ENCODE measurements at regions not wholly inside any gene's neighbourhood (a gene's known extent, or its start where the extent isn't known, plus 50 kb on each side); places are given as distances from the start of the nearest gene placed in this dataset.
"Not testable (repeated sequence)": the region's sequence is repeated elsewhere in the genome, so short reads cannot be mapped to it uniquely, and the experiment has no call there.

DNA sequence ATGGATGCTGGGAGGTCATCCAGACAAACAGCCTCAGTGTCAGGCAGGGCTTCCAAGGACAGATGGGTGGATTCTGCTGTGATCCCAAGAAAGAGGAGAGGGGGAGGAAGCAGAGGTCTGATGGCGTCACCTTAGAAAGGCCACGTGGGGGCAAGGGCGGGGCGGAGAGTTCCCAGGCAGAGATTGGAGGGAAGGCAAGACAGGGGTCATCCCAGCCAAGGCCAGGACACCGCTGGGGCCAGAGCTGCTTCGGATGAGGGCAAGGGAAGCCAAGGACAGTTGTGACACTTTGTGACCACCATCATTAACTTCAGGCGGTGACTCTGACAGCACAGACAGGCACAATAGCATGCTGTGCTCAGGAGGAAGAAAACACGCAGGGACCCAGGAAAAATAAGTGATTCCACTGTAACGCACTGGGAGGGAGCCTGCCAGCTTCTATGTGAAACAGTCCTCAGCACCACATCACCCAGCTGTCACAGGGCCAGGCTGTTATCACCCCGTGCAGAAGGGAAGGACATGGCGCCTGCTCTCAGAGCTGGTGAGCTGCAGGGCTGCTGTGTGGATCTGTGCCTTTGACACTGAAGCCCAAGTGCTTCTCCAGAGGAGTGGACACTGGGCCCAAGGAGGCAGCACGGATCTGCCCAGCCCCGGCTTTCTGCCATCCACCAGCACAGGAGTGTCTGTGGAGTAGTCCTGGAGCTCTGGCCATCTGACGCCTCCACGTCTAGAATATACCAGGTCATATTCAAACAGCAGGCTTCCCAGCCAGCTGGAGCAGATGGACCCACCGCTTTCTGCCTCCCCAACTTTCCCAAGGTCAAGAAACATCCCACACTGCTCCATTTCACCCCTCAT lies 204.1 kb downstream of the NDUFA10 start:
- no peak for DNase-seq (ENCODE audit: low read depth in 1 of 2, low spot score in 1 of 2)

DNA sequence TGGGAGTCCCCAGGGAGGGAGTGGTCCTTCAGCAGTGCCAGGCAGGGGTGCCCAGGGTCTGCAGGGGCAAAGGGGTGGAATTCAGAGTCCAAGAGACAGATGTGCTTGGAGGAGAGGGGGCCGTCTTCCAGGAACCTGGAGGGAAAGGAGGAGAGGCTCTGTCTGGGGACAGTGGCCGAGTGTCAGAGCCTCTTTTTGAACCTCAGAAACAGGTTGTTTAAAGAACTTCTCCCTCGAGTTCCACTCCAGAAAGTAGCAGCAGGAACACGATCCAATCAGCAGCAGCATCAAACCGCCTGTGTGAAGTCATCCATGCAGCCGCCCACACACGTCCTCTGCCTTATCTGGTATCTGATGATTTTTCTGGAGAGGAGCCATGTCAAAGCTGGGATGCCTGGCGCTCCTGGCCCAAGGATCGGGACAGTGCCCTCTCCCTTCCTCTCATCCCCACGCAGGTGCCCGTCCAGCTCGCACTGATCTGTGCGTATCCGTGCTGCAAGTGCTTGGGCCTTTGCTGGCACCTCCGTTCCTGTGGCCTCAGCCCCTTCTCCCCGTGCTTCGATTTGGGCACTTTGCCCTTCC lies 205.1 kb downstream of the NDUFA10 start:
- no peak for DNase-seq (ENCODE audit: low read depth in 1 of 2, low spot score in 1 of 2)

DNA sequence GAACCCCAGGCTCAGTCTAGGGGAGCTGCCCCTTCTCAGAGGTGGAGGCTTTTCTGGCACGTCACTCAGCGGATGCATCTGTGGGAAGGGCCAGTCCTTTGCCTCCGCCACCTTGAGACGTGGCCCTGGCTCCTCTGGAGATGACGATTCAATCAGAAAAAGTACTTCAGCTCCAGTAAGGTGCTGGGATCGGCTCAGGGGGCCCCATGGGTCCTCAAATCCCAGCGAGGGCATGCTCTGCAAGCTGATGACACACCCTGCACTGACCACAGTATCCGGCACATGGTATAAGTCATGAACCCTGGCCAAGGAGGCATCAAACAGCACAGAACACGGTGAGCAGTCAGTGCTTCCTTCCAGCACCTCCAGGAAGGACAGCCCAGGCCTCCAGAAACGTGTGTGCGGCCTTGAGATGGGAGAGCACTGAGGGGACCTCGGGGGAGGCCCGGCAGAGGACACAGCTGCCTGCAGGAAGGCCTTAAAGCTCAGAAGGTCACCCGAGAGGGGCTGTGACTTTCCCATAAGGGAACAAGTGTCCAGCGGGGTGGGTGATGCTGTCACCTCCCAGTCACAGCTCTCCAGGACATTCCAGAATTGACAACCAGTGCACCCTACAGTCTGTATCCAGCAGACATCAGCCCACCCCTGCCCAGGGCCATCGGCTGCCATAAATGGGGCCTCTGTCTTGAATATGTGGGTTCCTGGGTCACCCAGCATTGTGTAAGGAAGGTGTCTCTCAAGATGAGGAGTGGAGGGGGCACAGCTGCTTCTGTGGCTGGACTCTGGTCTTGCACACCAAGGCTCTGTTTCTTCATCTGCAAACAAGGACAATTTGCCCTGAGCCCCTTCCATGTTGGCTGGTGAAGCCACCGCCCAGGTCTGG lies 205.8 kb downstream of the NDUFA10 start:
- no peak for DNase-seq (ENCODE audit: low read depth in 1 of 2, low spot score in 1 of 2)

DNA sequence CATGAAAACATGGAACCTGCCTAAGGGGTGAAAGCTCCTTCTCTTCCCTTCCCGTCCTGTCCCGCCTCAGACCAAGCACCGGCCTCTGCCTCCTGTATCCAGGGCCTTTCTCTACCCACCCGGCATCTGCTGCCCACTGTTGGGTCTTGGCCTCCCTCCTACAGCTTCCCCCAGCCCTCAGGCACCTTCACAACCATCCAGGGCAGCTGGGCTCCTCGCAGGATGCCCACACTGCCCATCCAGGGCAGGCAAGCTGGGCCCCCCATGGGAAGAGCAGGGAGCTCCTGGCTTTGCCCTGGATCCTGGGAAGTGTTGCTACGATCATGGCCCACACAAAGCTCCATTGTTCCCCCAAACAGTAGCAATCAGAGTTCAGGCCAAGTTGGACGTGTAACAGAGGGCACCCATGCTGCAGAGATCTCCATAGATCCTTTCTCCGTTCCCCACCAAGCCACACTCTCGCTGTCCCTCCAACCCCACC lies 206.6 kb downstream of the NDUFA10 start:
- no peak for DNase-seq (ENCODE audit: low read depth in 1 of 2, low spot score in 1 of 2)

DNA sequence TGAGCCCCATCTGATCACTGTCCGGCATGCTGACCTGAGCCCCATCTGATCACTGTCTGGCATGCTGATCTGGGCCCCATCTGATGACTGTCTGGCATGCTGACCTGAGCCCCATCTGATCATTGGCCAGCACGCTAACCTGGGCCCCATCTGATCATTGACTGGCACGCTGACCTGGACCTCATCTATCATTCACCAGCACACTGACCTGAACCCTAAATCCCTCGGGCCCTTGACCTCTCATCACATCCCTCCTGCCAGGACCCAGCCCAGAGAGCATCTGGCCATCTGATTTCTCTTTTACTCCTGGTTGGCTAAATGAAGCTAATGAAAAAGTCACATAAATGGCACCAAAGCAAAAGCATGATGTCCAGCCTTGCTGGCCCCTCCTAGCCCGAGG lies 207.1 kb downstream of the NDUFA10 start:
- no peak for DNase-seq (ENCODE audit: low read depth in 1 of 2, low spot score in 1 of 2)

DNA sequence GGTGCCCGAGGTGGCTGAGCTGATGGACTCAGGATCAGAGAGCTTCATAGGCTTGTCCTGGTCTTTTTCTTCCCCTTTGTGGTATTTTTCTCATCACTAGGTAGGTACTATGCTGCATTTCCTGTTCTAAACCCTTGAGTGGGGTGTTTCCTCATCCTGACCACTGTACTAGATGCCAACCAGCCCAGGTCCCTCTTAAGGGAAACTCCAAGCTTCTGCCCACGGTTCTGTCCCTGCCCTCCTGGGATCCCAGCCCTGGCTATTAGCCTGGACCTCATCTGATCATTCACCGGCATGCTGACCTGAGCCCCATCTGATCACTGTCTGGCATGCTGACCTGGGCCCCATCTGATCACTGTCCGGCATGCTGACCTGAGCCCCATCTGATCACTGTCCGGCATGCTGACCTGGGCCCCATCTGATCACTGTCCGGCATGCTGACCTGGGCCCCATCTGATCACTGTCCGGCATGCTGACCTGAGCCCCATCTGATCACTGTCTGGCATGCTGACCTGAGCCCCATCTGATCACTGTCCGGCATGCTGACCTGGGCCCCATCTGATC lies 207.6 kb downstream of the NDUFA10 start:
- not testable (repeated sequence) for DNase-seq (ENCODE audit: low read depth in 1 of 2, low spot score in 1 of 2)

DNA sequence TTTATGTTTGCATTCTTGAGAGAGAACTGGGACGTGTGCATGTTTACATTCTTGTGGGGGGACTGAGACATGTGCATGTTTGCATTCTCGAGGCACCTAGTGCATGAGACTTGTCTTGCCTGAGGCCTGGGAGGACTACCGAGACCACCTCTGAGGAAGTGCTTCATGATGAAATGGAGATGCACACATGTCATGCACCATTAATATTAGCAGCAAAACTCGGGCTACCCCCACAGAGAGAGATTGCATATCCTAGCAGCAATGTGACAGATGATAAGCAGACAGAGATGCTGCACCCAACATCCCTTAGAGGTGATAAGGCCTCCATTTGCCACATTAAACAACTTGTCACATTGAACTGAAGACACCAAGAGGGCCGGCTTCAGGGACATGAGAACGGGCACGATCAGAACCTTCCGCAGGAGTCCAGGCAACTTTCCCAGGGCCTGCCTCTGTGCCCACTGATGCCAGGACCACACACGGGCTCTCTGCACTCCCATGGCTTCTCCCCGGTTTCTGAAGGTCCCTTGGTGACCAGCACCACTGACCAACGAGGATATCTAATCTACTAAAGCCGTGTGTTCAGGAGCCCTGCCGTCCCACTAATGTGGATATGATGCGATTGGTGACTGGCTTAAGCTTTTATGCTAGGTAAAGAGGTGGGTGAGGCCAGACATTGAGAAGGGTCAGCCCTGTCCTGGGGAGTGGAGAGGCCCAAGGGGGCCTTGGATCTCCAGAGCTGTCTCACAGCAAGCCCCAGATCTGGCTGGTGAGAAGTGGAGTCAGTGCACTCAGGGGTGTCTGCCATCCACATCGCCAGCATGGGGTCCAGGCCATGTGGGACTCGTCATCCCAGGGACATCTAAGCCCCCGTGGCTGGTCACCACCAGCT lies 208.3 kb downstream of the NDUFA10 start:
- no peak for DNase-seq (ENCODE audit: low read depth in 1 of 2, low spot score in 1 of 2)

DNA sequence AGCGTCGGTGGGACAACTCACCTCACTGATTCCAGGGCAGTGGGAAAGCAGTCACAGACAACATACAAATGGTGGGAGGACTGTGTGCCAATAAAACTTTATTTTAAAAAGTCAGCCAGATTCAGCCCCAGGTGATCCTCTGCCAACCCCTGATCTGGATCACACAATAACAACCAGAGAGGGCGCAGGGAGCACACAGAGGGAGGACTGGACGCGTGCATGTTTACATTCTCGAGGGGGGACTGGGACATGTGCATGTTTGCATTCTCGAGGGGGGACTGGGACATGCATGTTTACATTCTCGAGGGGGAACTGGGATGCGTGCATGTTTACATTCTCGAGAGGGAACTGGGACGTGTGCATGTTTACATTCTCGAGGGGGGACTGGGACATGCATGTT lies 209.5 kb downstream of the NDUFA10 start:
- DNase-seq (ENCODE audit: low read depth in 1 of 2, low spot score in 1 of 2), result no peak

DNA sequence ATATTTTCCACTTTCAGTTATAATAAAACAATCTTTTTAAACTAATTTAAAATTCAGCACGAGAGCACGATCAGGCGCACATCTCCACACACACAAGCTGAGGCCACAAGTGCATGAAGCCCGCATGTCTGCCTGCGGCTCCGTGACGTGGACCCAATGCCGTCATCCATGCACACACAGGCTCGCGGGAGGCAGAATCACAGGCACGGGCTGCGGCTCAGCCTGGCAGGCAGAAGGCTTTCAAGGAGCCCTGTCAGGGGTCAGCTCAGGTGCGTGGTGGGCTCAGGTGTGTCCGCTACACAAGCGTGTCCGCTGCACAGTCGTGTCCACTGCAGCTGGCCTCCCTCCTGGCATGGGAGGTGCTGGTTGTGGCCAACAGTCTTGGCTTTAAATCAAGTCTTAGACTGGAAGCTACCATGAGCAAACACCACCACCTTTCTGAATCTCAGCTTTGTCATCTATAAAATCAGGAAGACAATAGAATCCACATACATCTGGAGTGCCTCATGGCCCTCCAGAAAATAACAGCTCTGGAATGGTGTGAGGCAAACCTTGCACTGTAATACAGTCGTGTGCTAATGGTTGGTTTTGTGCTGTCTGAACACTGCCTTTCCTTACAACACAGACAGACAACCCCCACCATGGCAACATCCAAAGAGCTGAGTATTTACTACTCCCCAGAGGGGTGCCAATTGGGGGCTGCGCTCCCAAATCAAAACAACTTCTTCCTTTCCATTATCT lies 210.1 kb downstream of the NDUFA10 start:
- DNase-seq (ENCODE audit: low read depth in 1 of 2, low spot score in 1 of 2), result no peak

DNA sequence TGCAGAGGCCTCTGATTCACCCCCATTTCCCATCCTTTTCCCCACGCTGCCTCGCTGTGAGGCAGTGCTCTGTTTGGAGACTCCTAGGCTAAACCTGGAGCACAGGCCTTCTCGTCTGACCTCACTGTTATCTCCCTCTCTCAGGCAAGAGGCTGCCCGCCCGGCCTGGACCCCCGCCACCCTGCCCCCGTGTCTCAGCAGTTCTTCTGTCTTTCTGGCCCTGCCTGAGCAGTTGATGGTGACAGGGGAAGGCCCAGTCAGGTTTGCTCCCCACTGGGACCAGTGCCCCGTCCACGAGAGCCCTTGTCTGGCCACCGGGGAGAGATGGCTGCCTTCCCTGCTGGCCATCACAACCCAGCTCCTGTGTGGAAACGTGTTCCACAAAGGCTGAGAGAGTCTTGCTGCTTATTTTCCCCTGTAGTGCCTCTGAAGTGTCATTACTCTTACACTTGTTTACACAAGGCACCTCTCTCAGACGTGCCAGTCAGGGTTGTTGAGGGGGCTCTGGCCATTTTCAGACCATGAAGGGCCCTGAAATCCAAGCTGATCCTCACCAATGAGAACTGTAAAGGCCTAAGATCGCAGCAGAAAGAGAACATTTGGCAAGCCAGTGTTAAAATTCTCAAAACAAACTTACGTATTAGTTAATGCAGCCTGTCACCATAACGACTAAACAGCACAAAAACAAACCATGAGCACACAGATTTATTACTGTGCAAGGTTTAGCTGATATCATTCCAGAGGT lies 210.9 kb downstream of the NDUFA10 start:
- no peak for DNase-seq (ENCODE audit: low read depth in 1 of 2, low spot score in 1 of 2)

DNA sequence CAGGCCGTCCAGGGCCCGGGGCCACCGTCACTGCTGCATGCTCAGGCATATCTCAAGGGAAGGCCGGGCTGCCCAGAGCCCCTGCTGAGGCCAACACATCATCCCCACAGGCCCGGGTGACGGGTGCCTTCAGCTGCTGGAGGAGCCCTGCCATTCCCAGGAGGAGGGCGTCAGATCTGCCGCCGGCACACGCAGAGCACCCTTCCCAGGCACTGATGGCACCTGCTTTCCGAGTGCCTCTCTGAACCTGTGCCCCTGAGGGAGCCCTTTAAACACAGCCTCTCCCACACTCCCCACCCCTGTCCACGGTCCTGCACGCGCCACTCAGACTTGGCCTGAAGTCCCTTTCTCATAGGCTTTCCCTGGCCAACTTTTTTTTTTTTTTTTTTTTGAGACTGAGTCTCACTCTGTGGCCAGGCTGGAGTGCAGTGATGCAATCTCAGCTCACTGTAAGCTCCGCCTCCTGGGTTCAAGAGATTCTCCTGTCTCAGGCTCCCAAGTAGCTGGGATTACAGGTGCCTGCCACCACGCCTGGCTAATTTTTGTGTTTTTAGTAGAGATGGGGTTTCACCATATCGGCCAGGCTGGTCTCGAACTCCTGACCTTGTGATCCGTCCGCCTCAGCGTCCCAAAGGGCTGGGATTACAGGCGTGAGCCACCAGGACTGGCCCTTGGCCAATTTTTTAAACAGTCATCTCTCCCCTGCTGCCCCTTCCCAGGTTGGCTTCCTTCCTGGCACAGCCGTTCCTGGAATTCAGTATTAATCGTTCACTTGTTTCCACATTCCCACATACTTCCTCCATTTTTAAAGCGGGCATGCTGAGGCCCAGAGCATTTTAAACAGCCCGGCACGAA lies 211.7 kb downstream of the NDUFA10 start:
- DNase-seq (ENCODE audit: low read depth in 1 of 2, low spot score in 1 of 2), result no peak

DNA sequence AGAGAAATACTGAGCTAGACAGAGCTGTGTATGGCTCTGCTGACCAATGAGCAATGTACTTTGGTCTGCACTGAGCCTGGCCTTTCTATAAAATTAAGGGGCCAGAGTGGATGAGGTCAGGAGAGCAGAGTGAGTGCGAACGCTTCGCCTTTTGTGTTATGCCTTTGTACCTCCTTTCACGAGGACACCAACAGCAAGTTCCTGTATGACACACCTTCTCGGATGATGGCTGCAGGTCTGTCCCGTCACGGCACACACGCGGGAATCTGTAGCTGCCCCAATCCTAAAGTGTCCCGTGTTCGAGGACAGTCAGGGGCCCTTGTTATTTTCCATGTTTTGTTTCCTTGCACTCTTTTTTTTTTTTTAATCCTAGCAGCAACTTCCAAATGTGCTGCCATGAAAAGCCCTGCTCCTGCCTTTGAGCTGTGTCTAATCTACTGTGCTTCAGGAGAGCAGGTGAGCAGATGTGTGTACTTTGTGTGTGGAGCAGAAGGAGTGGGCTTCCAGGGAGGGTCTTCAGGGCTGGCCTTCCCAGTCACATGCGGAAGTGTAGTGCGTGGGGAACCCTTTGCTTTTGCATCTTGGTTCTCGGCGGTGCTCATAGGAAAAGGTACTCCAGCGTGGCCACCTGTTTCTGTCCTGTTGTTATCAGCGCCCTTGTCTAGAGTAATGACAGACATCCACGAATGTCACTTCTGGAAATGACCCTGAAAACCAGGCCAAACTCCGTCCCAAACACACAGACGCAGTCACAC lies 213.2 kb downstream of the NDUFA10 start:
- DNase-seq (ENCODE audit: low read depth in 1 of 2, low spot score in 1 of 2), result no peak

DNA sequence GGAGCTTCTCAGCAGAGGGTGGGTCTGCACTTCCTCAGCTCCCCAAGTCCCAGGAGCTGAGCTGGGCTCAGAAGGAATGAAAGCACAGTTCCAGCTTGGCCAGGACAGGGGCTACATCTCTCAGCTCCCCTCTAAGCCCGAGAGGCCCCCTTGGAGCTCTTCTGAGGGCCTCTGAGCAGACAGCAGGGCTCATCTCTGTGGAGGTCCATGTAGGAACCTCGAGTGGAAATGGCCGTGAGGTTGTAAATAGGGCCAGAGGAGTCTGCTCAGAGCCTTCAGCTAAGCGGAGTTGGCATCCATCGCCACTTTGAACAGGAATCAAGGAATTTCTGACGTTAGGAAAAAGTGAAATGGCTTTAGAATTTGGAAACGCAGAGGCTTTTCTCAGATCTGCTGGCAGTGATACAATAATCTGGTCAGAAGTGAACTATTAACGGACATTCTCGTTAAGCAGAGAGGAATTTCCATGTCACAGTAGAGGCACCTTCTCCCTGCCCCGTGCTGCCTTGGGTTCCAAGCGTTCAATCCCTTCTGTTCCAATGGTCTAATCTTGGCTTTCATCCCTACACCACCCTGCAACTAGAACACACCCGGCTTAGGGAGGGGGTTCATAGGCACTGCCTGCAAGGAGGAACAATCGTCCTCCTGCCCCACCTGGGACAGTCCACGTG lies 213.9 kb downstream of the NDUFA10 start:
- no peak for DNase-seq (ENCODE audit: low read depth in 1 of 2, low spot score in 1 of 2)

DNA sequence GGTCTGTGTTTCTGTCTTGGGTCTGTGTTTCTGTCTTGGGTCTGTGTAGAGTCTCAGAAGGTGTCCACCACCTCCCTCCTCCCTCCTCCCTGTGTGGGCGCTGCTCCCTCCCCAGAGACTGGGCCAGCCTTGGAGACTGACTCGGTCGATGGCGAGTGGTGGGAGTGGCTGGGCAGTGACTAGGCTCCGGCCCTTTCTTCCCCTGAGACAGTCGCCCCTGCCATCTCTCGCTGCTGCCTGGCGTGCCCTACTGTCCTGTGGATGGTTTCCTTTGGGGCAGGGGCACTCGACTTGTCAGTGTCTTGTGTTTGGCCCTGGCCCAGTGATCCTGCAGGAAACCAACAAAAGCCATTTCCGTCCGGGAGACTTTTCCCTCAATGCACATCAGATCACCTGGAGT lies 215.8 kb downstream of the NDUFA10 start:
- DNase-seq (ENCODE audit: low read depth in 1 of 2, low spot score in 1 of 2), result no peak

DNA sequence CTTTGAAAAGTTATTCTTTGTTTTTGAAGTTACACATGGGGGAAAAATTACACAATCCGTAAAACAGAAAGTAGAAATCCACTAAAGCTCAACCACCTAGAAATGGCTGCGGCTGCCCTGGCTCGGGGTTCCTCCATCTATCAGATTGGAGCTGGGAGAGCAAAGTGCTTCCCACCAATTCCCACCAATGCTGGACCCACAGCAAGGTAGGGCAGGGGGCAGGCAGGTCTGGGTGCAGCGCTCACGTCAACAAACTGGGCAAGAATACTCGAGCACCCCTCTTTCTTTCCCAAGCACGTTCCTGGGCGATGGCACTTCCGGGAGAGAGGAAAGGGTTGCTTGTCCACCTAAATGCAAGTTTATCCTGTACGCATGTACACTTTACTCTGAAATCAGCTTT lies 217.6 kb downstream of the NDUFA10 start:
- no peak for DNase-seq (ENCODE audit: low read depth in 1 of 2, low spot score in 1 of 2)

DNA sequence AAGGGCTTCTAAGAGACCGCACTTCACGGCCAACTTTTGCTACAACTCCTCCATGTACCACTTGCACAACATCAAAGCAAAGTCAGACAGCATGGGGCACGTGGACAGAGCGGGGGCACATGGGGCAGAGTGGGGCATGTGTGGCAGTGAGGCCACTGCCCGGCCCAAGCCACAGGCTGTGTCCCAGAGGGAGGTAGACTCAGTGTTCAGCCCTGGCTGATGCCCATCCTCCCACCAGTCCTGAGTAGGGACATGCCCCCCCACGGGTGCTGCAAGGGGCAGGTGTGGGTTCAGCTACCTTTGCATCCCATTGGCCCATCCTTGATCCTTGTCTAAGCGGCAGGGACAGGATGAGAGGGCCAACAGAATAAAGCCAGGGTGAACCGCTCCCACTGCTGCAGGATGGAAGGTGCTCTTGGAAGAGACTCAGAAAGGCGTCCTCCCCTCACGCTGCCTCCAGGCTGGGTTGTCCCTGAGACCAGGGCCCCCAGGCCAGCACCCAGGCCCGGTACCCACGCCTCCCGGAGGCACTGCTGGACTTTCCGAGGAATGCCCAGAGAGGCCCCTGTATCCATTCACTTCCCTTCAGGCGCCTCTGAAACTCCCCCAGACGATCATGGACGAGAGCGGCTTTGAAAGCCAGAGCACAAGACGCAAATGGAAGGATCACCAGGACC lies 218.2 kb downstream of the NDUFA10 start:
- DNase-seq (ENCODE audit: low read depth in 1 of 2, low spot score in 1 of 2), result no peak

Data from activated CD4-positive, alpha-beta T cell treated with anti-CD3 and anti-CD28 coated beads, Interleukin-2, amount 50 U/mL, for 24 hours (primary cell).